GM23338 (cell line): ENCODE measurements at regions not wholly inside any gene's neighbourhood (a gene's known extent, or its start where the extent isn't known, plus 50 kb on each side); places are given as distances from the start of the nearest gene placed in this dataset.

Experiments used
- ATAC-seq: fragments of 200-7000 bp; cut with Tn5 transposase; 3 replicates; pipeline ENCODE4 v1.9.1; 2020
- DNase-seq: peaks from one replicate; pipeline ENCODE4 v3.0.0-alpha.2; 2015; ENCODE audit warnings: low spot score
- H2AFZ ChIP-seq: fragments of 200-600 bp; sonication (generic); 2 replicates; pipeline ENCODE4 v1.8.0; 2016; ENCODE audit warnings: antibody characterized with exemption, mild to moderate bottlenecking, moderate library complexity
- H3F3A ChIP-seq: fragments of 200-600 bp; sonication (generic); replicated peaks from 2 replicates; pipeline ENCODE4 v1.8.0; 2017; ENCODE audit warnings: antibody characterized with exemption, mixed run types, low read depth
- H3K27ac ChIP-seq: fragments of 200-600 bp; sonication (generic); 2 replicates; pipeline ENCODE4 v1.6.1; 2016; ENCODE audit warnings: low read depth
- H3K27me3 ChIP-seq: fragments of 200-600 bp; sonication (generic); 2 replicates; pipeline ENCODE4 v1.8.0; 2016; ENCODE audit warnings: mild to moderate bottlenecking, mixed run types, moderate library complexity; ENCODE audit not compliant: insufficient read depth
- H3K36me3 ChIP-seq: fragments of 200-600 bp; sonication (generic); 2 replicates; pipeline ENCODE4 v1.8.0; 2016; ENCODE audit warnings: mild to moderate bottlenecking; ENCODE audit not compliant: insufficient read depth
- H3K4me1 ChIP-seq: fragments of 200-600 bp; sonication (generic); 2 replicates; pipeline ENCODE4 v1.8.0; 2016; ENCODE audit warnings: mild to moderate bottlenecking, moderate library complexity; ENCODE audit not compliant: insufficient read depth
- H3K4me2 ChIP-seq: fragments of 200-600 bp; sonication (generic); 2 replicates; pipeline ENCODE4 v1.7.1; 2017; ENCODE audit warnings: mixed run types
- H3K4me3 ChIP-seq: fragments of 200-600 bp; sonication (generic); 2 replicates; pipeline ENCODE4 v1.6.1; 2016; ENCODE audit warnings: mixed run types
- H3K79me2 ChIP-seq: fragments of 200-600 bp; sonication (generic); replicated peaks from 2 replicates; pipeline ENCODE4 v1.8.0; 2017; ENCODE audit warnings: mild to moderate bottlenecking; ENCODE audit not compliant: insufficient read depth
- H3K9me2 ChIP-seq: fragments of 200-600 bp; sonication (generic); 2 replicates; pipeline ENCODE4 v1.8.0; 2017; ENCODE audit not compliant: insufficient read depth
- H4K20me1 ChIP-seq: fragments of 200-600 bp; sonication (generic); replicated peaks from 2 replicates; pipeline ENCODE4 v1.8.0; 2017; ENCODE audit warnings: mild to moderate bottlenecking; ENCODE audit not compliant: insufficient read depth
- H3K27ac Mint-ChIP-seq: 2 replicates; pipeline ENCODE4 v1.8.0; 2020; ENCODE audit warnings: inconsistent platforms, mild to moderate bottlenecking, moderate library complexity, mixed read lengths
- H3K27me3 Mint-ChIP-seq: 3 replicates; pipeline ENCODE4 v1.8.0; 2022; ENCODE audit warnings: low read depth, mild to moderate bottlenecking, moderate library complexity, mixed read lengths, inconsistent platforms; ENCODE audit not compliant: insufficient read depth, poor library complexity
- H3K36me3 Mint-ChIP-seq: 3 replicates; pipeline ENCODE4 v1.8.0; 2021; ENCODE audit warnings: low read depth, mild to moderate bottlenecking, inconsistent platforms, moderate library complexity, mixed read lengths
- H3K4me1 Mint-ChIP-seq: 3 replicates; pipeline ENCODE4 v1.8.0; 2020; ENCODE audit warnings: mild to moderate bottlenecking, inconsistent platforms, mixed read lengths
- H3K4me3 Mint-ChIP-seq: 3 replicates; pipeline ENCODE4 v1.8.0; 2021; ENCODE audit warnings: moderate library complexity, mild to moderate bottlenecking, inconsistent platforms, mixed read lengths
- H3K9me3 Mint-ChIP-seq: 3 replicates; pipeline ENCODE4 v1.8.0; 2020; ENCODE audit warnings: moderate library complexity, mild to moderate bottlenecking, inconsistent platforms, mixed read lengths
- CREB1 ChIP-seq: fragments of 250-450 bp; sonication (Bioruptor Pico); IDR thresholded peaks from 2 replicates; pipeline ENCODE4 v1.5.0; 2020; ENCODE audit warnings: low read depth, mild to moderate bottlenecking, moderate library complexity
- CTCF ChIP-seq, 2 experiments: fragments of 200-600 bp in 1 of 2; sonication (generic) in 1 of 2; conservative IDR thresholded peaks; 2 replicates each; pipeline versions ENCODE4 v1.5.1 to v1.6.1; 2016 to 2017; ENCODE audit warnings: antibody characterized with exemption in 2 of 2, low read depth in 2 of 2, mild to moderate bottlenecking in 2 of 2, moderate library complexity in 1 of 2
- EZH2 ChIP-seq: fragments of 200-600 bp; sonication (generic); IDR thresholded peaks from one replicate; pipeline ENCODE4 v1.8.0; 2017; ENCODE audit warnings: antibody characterized with exemption, mild to moderate bottlenecking, low read depth; ENCODE audit not compliant: unreplicated experiment
- EZH2phosphoT487 ChIP-seq: fragments of 200-600 bp; sonication (generic); IDR thresholded peaks from one replicate; pipeline ENCODE4 v1.8.1; 2018; ENCODE audit warnings: antibody characterized with exemption; ENCODE audit not compliant: unreplicated experiment
- JUNB ChIP-seq: IDR thresholded peaks from one replicate; pipeline ENCODE4 v1.6.1; 2016; ENCODE audit warnings: antibody characterized with exemption; ENCODE audit not compliant: unreplicated experiment
- NANOG ChIP-seq: IDR thresholded peaks from 2 replicates; pipeline ENCODE4 v1.6.1; 2016; ENCODE audit warnings: antibody characterized with exemption, borderline replicate concordance
- POLR2AphosphoS5 ChIP-seq: IDR thresholded peaks from 2 replicates; pipeline ENCODE4 v1.6.1; 2016; ENCODE audit warnings: antibody characterized with exemption, low read depth
- REST ChIP-seq: IDR thresholded peaks from one replicate; pipeline ENCODE4 v1.6.1; 2018; ENCODE audit warnings: antibody characterized with exemption; ENCODE audit not compliant: unreplicated experiment
- STAT1 ChIP-seq: IDR thresholded peaks from one replicate; pipeline ENCODE4 v1.6.1; 2016; ENCODE audit warnings: antibody characterized with exemption; ENCODE audit not compliant: unreplicated experiment
- ZNF114 ChIP-seq: fragments of 250-450 bp; sonication (Bioruptor Pico); IDR thresholded peaks from 2 replicates; pipeline ENCODE4 v1.5.0; 2020; ENCODE audit warnings: mild to moderate bottlenecking, moderate library complexity
- ZNF331 ChIP-seq: fragments of 250-450 bp; sonication (Bioruptor Pico); IDR thresholded peaks from 2 replicates; pipeline ENCODE4 v1.5.0; 2020; ENCODE audit warnings: low read depth, mild to moderate bottlenecking, moderate library complexity
- ZNF462 ChIP-seq: fragments of 250-450 bp; sonication (Bioruptor Pico); IDR thresholded peaks from 2 replicates; pipeline ENCODE4 v1.5.0; 2020; ENCODE audit warnings: mild to moderate bottlenecking, moderate library complexity
- TF ChIP-seq, protein P1 (sequence below): IDR thresholded peaks from 2 replicates; pipeline ENCODE4 v1.6.1; 2016; ENCODE audit warnings: antibody characterized with exemption

GRCh38 chr10:35784751-35785150, 142.7 kb upstream of the FZD8 start:
- Histone ChIP-seq H3K9me2 (no peaks in the 10 kb centered on the region), H3F3A (no peaks in the 10 kb centered on the region), H3K36me3 (no peaks in the 10 kb centered on the region), H3K4me3 (no peak overlapping the region), H3K79me2 (no peaks in the 10 kb centered on the region), H3K4me2 (no peak overlapping the region), H3K27ac (no peak overlapping the region), H3K27me3 (no peaks in the 10 kb centered on the region), H4K20me1 (no peaks in the 10 kb centered on the region), H3K4me1 (no peaks in the 10 kb centered on the region; the same call in 1 of the 2 replicates), H2AFZ (no peak overlapping the region)
- TF ChIP-seq STAT1 (no peak), ZNF462 (CRISPR knock-in tag) (no peak), EZH2phosphoT487 (no peak), CTCF (conservative IDR thresholded peaks at IDR 0.05; ENCODE audit: low read depth in 2 of 2) (no peak), EZH2 (no peak), CREB1 (CRISPR knock-in tag) (no peak), ZNF114 (no peak), REST (no peak), JUNB (no peak), POLR2AphosphoS5 (no peak), NANOG (no peak), ZNF331 (CRISPR knock-in tag) (no peak)
- TF ChIP-seq, protein P1, sequence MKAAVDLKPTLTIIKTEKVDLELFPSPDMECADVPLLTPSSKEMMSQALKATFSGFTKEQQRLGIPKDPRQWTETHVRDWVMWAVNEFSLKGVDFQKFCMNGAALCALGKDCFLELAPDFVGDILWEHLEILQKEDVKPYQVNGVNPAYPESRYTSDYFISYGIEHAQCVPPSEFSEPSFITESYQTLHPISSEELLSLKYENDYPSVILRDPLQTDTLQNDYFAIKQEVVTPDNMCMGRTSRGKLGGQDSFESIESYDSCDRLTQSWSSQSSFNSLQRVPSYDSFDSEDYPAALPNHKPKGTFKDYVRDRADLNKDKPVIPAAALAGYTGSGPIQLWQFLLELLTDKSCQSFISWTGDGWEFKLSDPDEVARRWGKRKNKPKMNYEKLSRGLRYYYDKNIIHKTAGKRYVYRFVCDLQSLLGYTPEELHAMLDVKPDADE: no peak
- H3K27ac Mint-ChIP-seq: no peak overlapping the region
- peaks cover 18% of the 10 kb centered on the region for H3K9me3 Mint-ChIP-seq
- DNase-seq: no peak
- peaks cover 10% of the 10 kb centered on the region; the same call in 2 of the 3 replicates for H3K36me3 Mint-ChIP-seq
- H3K4me1 Mint-ChIP-seq: peaks cover 6% of the 10 kb centered on the region; the same call in 2 of the 3 replicates
- no peak for ATAC-seq
- H3K27me3 Mint-ChIP-seq: peaks cover 2% of the 10 kb centered on the region
- no peak overlapping the region for H3K4me3 Mint-ChIP-seq
